Neural cell (in vitro differentiated cells): ENCODE measurements at regions not wholly inside any gene's neighbourhood (a gene's known extent, or its start where the extent isn't known, plus 50 kb on each side); places are given as distances from the start of the nearest gene placed in this dataset.
A peak's percentile ranks its signal among the peaks of the same experiment; 100 is the strongest.

Source experiments
- H2AFZ ChIP-seq: fragments of 200-600, 300-800 bp; sonication (generic), shearing (Covaris generic); 2 replicates; pipeline ENCODE4 v1.6.0; 2014; ENCODE audit warnings: low read depth, mild to moderate bottlenecking, antibody characterized with exemption, low read length, moderate library complexity
- H3F3A ChIP-seq: fragments of 200-600 bp; shearing (Covaris generic); 2 replicates; pipeline ENCODE4 v1.6.1; 2016; ENCODE audit warnings: mild to moderate bottlenecking, moderate library complexity, mixed read lengths, antibody characterized with exemption, low read length; ENCODE audit not compliant: insufficient read depth, poor library complexity, severe bottlenecking
- H3K27ac ChIP-seq: fragments of 200-600, 300-800 bp; sonication (generic), shearing (Covaris generic); 2 replicates; pipeline ENCODE4 v1.5.1; 2014; ENCODE audit warnings: mild to moderate bottlenecking, low read length, moderate library complexity
- H3K27me3 ChIP-seq: fragments of 300-800, 200-600 bp; sonication (generic), shearing (Covaris generic); 2 replicates; pipeline ENCODE4 v1.6.0; 2014; ENCODE audit warnings: mild to moderate bottlenecking, low read depth, low read length, moderate library complexity; ENCODE audit not compliant: insufficient read depth
- H3K36me3 ChIP-seq: fragments of 300-800, 200-600 bp; sonication (generic), shearing (Covaris generic); 2 replicates; pipeline ENCODE4 v1.5.1; 2014; ENCODE audit warnings: mild to moderate bottlenecking, antibody characterized with exemption, low read length, moderate library complexity; ENCODE audit not compliant: insufficient read depth
- H3K4me2 ChIP-seq: fragments of 300-800, 200-600 bp; sonication (generic), shearing (Covaris generic); 2 replicates; pipeline ENCODE4 v1.6.0; 2014; ENCODE audit warnings: mild to moderate bottlenecking, low read length
- H3K4me3 ChIP-seq: fragments of 300-800, 200-600 bp; sonication (generic), shearing (Covaris generic); 2 replicates; pipeline ENCODE4 v1.5.1; 2014; ENCODE audit warnings: mild to moderate bottlenecking, low read length, moderate library complexity
- H3K79me2 ChIP-seq: fragments of 200-600 bp; shearing (Covaris generic); replicated peaks from 2 replicates; pipeline ENCODE4 v1.6.0; 2014; ENCODE audit warnings: mild to moderate bottlenecking, low read length, moderate library complexity; ENCODE audit not compliant: insufficient read depth
- H3K9ac ChIP-seq: fragments of 300-800, 200-600 bp; sonication (generic), shearing (Covaris generic); 2 replicates; pipeline ENCODE4 v1.6.1; 2016; ENCODE audit warnings: mild to moderate bottlenecking, low read length, mixed read lengths
- H3K9me2 ChIP-seq: fragments of 200-600 bp; shearing (Covaris generic); 2 replicates; pipeline ENCODE4 v1.6.1; 2016; ENCODE audit warnings: mild to moderate bottlenecking, low read length, mixed read lengths; ENCODE audit not compliant: insufficient read depth
- H3K9me3 ChIP-seq: fragments of 200-600, 300-800 bp; sonication (generic), shearing (Covaris generic); 2 replicates; pipeline ENCODE4 v1.6.1; 2016; ENCODE audit warnings: mild to moderate bottlenecking, mixed run types, low read length, moderate library complexity, mixed read lengths
- H4K20me1 ChIP-seq: fragments of 200-600 bp; shearing (Covaris generic); 2 replicates; pipeline ENCODE4 v1.6.1; 2016; ENCODE audit warnings: mild to moderate bottlenecking, mixed run types; ENCODE audit not compliant: insufficient read depth
- EP300 ChIP-seq: fragments of 450-650 bp; conservative IDR thresholded peaks from 2 replicates; pipeline ENCODE4 v1.6.1; 2014; ENCODE audit warnings: antibody characterized with exemption, mild to moderate bottlenecking, moderate library complexity; ENCODE audit not compliant: poor library complexity, severe bottlenecking
- EZH2 ChIP-seq: fragments of 200-600, 300-800 bp; shearing (Covaris generic), sonication (generic); IDR thresholded peaks from 2 replicates; pipeline ENCODE4 v1.6.1; 2014; ENCODE audit warnings: antibody characterized with exemption, low read length, borderline replicate concordance, mild to moderate bottlenecking; ENCODE audit not compliant: insufficient read depth, poor library complexity, severe bottlenecking
- MXI1 ChIP-seq: fragments of 450-650 bp; conservative IDR thresholded peaks from 2 replicates; pipeline ENCODE4 v1.6.1; 2014; ENCODE audit warnings: antibody characterized with exemption, mild to moderate bottlenecking; ENCODE audit not compliant: poor library complexity, severe bottlenecking
- POLR2AphosphoS5 ChIP-seq: IDR thresholded peaks from 2 replicates; pipeline ENCODE4 v1.6.1; 2012
- RAD21 ChIP-seq: fragments of 450-650 bp; conservative IDR thresholded peaks from 2 replicates; pipeline ENCODE4 v1.6.1; 2014; ENCODE audit warnings: antibody characterized with exemption, mild to moderate bottlenecking, moderate library complexity
- SMC3 ChIP-seq: fragments of 450-650 bp; conservative IDR thresholded peaks from 2 replicates; pipeline ENCODE4 v1.6.1; 2014; ENCODE audit warnings: antibody characterized with exemption, mild to moderate bottlenecking, moderate library complexity; ENCODE audit not compliant: poor library complexity
- TAF1 ChIP-seq: IDR thresholded peaks from 2 replicates; pipeline ENCODE4 v1.6.1; 2012; ENCODE audit warnings: low read depth
- TF ChIP-seq, protein P1 (sequence below): fragments of 450-650 bp; IDR thresholded peaks from 2 replicates; pipeline ENCODE4 v1.5.1; 2014; ENCODE audit warnings: antibody characterized with exemption, mild to moderate bottlenecking, moderate library complexity; ENCODE audit not compliant: poor library complexity, severe bottlenecking
- TF ChIP-seq, protein P2 (sequence below): IDR thresholded peaks from 2 replicates; pipeline ENCODE4 v1.6.1; 2012; ENCODE audit warnings: borderline replicate concordance

DNA sequence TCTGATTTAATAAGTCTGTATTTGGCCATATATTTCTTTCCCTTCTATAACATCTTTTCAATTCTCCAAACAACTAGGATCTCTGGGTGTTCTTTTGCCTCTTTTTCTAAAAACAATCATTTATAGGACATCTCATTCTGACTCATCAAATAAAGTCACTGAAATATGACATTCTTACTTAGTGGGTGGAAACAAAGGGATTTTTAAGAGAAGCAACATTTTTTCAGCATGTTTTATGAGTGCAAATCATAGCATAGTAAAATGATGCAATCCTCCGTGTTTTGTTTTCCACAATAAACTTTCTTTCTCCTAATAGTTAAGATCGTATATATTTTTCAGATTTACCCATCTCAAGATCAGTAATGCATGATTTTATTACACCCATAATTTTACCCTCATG lies 179.8 kb downstream of the SPCS3 start:
- H3K79me2 ChIP-seq: no peaks in the 10 kb centered on the region
- H3K4me3 ChIP-seq: no peak overlapping the region
- no peaks in the 10 kb centered on the region for H3K27me3 ChIP-seq
- no peak overlapping the region for H3K4me2 ChIP-seq
- no peak overlapping the region for H3K9ac ChIP-seq
- no peak for TF ChIP-seq SMC3
- TF ChIP-seq, protein P1, sequence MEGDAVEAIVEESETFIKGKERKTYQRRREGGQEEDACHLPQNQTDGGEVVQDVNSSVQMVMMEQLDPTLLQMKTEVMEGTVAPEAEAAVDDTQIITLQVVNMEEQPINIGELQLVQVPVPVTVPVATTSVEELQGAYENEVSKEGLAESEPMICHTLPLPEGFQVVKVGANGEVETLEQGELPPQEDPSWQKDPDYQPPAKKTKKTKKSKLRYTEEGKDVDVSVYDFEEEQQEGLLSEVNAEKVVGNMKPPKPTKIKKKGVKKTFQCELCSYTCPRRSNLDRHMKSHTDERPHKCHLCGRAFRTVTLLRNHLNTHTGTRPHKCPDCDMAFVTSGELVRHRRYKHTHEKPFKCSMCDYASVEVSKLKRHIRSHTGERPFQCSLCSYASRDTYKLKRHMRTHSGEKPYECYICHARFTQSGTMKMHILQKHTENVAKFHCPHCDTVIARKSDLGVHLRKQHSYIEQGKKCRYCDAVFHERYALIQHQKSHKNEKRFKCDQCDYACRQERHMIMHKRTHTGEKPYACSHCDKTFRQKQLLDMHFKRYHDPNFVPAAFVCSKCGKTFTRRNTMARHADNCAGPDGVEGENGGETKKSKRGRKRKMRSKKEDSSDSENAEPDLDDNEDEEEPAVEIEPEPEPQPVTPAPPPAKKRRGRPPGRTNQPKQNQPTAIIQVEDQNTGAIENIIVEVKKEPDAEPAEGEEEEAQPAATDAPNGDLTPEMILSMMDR: no peak
- no peak for TF ChIP-seq MXI1
- no peak for TF ChIP-seq TAF1
- no peak for TF ChIP-seq RAD21
- TF ChIP-seq EP300: no peak
- no peak for TF ChIP-seq EZH2
- TF ChIP-seq POLR2AphosphoS5: no peak
- TF ChIP-seq, protein P2, sequence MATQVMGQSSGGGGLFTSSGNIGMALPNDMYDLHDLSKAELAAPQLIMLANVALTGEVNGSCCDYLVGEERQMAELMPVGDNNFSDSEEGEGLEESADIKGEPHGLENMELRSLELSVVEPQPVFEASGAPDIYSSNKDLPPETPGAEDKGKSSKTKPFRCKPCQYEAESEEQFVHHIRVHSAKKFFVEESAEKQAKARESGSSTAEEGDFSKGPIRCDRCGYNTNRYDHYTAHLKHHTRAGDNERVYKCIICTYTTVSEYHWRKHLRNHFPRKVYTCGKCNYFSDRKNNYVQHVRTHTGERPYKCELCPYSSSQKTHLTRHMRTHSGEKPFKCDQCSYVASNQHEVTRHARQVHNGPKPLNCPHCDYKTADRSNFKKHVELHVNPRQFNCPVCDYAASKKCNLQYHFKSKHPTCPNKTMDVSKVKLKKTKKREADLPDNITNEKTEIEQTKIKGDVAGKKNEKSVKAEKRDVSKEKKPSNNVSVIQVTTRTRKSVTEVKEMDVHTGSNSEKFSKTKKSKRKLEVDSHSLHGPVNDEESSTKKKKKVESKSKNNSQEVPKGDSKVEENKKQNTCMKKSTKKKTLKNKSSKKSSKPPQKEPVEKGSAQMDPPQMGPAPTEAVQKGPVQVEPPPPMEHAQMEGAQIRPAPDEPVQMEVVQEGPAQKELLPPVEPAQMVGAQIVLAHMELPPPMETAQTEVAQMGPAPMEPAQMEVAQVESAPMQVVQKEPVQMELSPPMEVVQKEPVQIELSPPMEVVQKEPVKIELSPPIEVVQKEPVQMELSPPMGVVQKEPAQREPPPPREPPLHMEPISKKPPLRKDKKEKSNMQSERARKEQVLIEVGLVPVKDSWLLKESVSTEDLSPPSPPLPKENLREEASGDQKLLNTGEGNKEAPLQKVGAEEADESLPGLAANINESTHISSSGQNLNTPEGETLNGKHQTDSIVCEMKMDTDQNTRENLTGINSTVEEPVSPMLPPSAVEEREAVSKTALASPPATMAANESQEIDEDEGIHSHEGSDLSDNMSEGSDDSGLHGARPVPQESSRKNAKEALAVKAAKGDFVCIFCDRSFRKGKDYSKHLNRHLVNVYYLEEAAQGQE: no peak
- no peaks in the 10 kb centered on the region for H3K9me2 ChIP-seq
- H3K27ac ChIP-seq: no peak overlapping the region
- H2AFZ ChIP-seq: no peak overlapping the region
- no peaks in the 10 kb centered on the region for H3K9me3 ChIP-seq
- H4K20me1 ChIP-seq: no peaks in the 10 kb centered on the region
- no peaks in the 10 kb centered on the region for H3K36me3 ChIP-seq
- H3F3A ChIP-seq: no peaks in the 10 kb centered on the region

DNA sequence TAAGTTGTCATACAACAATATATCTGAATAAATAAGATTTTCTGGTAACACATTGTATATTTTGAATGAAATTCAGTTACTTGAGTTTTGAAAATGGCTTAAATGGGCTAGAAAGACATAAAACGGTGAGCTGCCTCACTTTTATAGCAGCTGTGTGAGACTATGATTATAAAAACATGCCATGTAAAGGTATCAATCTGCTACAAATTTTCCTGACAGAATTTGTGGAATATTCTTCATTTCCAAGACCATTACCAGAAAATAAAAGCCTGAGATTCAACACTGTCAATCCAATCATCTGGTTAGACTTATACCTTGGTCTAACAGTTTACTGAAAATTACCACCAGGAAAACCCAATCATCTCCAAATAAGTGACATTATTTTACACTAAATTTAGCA lies 181.1 kb downstream of the SPCS3 start:
- Histone ChIP-seq H3K9ac (no peak overlapping the region), H4K20me1 (no peaks in the 10 kb centered on the region)

More for the DNA sequence above, 181.1 kb downstream of the SPCS3 start:
- no peaks in the 10 kb centered on the region for H3K79me2 ChIP-seq
- no peaks in the 10 kb centered on the region for H3K9me3 ChIP-seq
- H3K9me2 ChIP-seq: no peaks in the 10 kb centered on the region
- no peak overlapping the region for H2AFZ ChIP-seq
- H3K27me3 ChIP-seq: no peaks in the 10 kb centered on the region
- no peak overlapping the region for H3K4me3 ChIP-seq
- no peak overlapping the region for H3K4me2 ChIP-seq
- H3K27ac ChIP-seq: no peak overlapping the region
- H3F3A ChIP-seq: no peaks in the 10 kb centered on the region
- H3K36me3 ChIP-seq: no peaks in the 10 kb centered on the region
- TF ChIP-seq, protein P2: peak; percentile 94
- TF ChIP-seq TAF1: no peak
- TF ChIP-seq MXI1: no peak
- TF ChIP-seq SMC3: no peak
- TF ChIP-seq EP300: peak; percentile 44
- no peak for TF ChIP-seq EZH2
